Glutamatergic neuron (in vitro differentiated cells): ENCODE measurements at regions not wholly inside any gene's neighbourhood (a gene's known extent, or its start where the extent isn't known, plus 50 kb on each side); places are given as distances from the start of the nearest gene placed in this dataset.

Source experiments
- DNase-seq: peaks from one replicate; pipeline ENCODE4 v3.0.0; 2022
- H3K27ac Mint-ChIP-seq: one replicate; pipeline ENCODE4 v1.8.0; 2020; ENCODE audit warnings: mild to moderate bottlenecking, mixed read lengths, inconsistent platforms; ENCODE audit not compliant: unreplicated experiment
- H3K27me3 Mint-ChIP-seq: one replicate; pipeline ENCODE4 v1.8.0; 2020; ENCODE audit warnings: mild to moderate bottlenecking, moderate library complexity, mixed read lengths, inconsistent platforms; ENCODE audit not compliant: unreplicated experiment
- H3K36me3 Mint-ChIP-seq: one replicate; pipeline ENCODE4 v1.8.0; 2020; ENCODE audit warnings: mild to moderate bottlenecking, mixed read lengths, inconsistent platforms; ENCODE audit not compliant: unreplicated experiment
- H3K4me1 Mint-ChIP-seq: one replicate; pipeline ENCODE4 v1.8.0; 2020; ENCODE audit warnings: mild to moderate bottlenecking, low read depth, mixed read lengths, inconsistent platforms; ENCODE audit not compliant: unreplicated experiment
- H3K4me3 Mint-ChIP-seq: one replicate; pipeline ENCODE4 v1.8.0; 2020; ENCODE audit warnings: mild to moderate bottlenecking, mixed read lengths, inconsistent platforms; ENCODE audit not compliant: unreplicated experiment
- H3K9me3 Mint-ChIP-seq: one replicate; pipeline ENCODE4 v1.8.0; 2020; ENCODE audit warnings: mild to moderate bottlenecking, moderate library complexity, mixed read lengths, inconsistent platforms; ENCODE audit not compliant: unreplicated experiment
- CTCF ChIP-seq: fragments of 200-600 bp; sonication (generic); IDR thresholded peaks from one replicate; pipeline ENCODE4 v1.5.0; 2021; ENCODE audit not compliant: partially characterized antibody, unreplicated experiment

GRCh38 chr10:130956251-130956650 is 355.3 kb downstream of the TCERG1L start:
- Mint-ChIP-seq H3K4me1 (peaks cover 6% of the 10 kb centered on the region), H3K36me3 (peaks cover 1% of the 10 kb centered on the region), H3K27me3 (peaks cover 2% of the 10 kb centered on the region), H3K9me3 (peaks cover 3% of the 10 kb centered on the region), H3K27ac (no peak overlapping the region), H3K4me3 (no peak overlapping the region)
- DNase-seq: no peak
- no peak for TF ChIP-seq CTCF

DNA sequence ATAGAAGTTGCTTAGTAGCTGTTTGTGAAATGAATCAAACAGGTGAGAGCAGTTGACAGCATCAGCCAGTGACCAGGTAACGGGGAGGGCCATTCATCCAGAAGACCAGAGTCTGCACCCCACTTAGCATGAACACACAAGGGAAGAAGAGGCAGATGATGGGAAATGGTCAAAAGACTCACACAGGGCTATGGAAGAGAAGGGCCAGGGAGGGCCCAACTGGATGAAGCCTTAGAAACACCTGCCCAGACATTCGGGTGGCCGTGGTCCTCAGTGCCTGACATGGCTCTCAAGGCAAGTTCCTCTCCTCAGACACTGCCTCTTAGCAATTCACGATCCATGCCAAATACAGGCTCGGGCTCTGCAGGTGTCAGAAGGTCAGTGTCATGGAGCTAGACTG is 354.1 kb downstream of the TCERG1L start:
- peaks cover 5% of the 10 kb centered on the region for H3K36me3 Mint-ChIP-seq
- H3K4me1 Mint-ChIP-seq: peaks cover 6% of the 10 kb centered on the region
- H3K4me3 Mint-ChIP-seq: no peak overlapping the region
- peaks cover 3% of the 10 kb centered on the region for H3K27me3 Mint-ChIP-seq
- no peak overlapping the region for H3K27ac Mint-ChIP-seq
- H3K9me3 Mint-ChIP-seq: peaks cover 4% of the 10 kb centered on the region
- no peak for TF ChIP-seq CTCF
- DNase-seq: no peak

DNA sequence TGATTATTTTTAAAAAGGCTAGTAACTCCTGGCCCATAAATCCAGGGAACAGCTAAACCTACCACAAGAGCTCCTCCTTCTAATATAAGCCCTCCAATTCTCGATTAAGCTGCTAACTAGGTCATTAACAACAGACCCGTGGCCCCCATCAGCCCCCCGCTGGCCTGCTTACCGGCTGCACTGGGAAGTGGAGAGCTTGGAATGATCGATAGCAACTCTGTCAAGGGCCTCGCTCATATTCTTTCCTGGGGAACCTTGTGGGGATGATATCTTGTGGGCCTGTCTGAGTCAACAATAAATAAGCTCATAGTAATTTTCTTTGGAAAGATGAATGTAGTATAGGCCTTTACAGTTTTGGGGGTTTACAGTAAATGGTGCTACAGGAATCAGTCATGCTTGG is 353.5 kb downstream of the TCERG1L start:
- Mint-ChIP-seq H3K27me3 (peaks cover 3% of the 10 kb centered on the region), H3K27ac (no peak overlapping the region), H3K4me3 (no peak overlapping the region), H3K4me1 (peaks cover 6% of the 10 kb centered on the region), H3K9me3 (peaks cover 5% of the 10 kb centered on the region), H3K36me3 (peaks cover 5% of the 10 kb centered on the region)
- TF ChIP-seq CTCF: no peak
- no peak for DNase-seq

DNA sequence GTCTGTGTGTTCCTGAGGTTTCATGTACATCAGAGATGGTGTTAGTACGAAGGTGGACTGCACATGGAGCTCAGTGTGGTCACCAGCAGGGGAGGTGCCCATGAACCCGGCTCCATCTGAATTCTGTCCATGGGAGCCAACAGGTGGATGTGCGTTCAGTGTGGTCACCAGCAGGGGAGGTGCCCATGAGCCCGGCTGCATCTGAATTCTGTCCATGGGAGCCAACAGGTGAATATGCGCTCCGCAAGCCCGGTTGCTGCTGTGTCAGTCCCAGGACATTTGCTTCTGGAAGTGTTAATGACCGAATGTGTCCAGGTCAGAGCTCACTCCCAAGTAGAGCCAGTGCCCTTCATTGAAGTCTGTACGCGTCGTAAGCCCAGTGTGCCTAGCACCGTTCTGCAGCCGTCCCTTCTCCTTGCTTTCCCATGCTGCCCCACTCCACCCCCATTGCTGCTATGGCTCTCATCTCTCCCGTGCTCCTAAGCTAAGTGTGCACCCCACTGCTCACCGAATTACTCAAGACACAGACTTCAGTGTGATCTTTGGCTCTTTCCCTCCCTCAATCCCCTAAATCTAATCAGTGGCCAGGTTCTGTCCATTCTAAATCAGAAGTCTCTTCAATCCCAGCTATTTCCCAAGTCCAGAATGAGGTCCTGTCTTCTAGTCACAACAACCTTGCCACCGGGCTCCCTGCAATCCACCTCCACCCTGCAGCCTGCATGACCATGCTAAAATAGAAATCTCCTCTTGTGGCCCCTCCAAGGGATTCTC is 352.4 kb downstream of the TCERG1L start:
- no peak for TF ChIP-seq CTCF
- DNase-seq: no peak
- peaks cover 3% of the 10 kb centered on the region for H3K27me3 Mint-ChIP-seq
- peaks cover 5% of the 10 kb centered on the region for H3K36me3 Mint-ChIP-seq
- peaks cover 6% of the 10 kb centered on the region for H3K4me1 Mint-ChIP-seq
- H3K27ac Mint-ChIP-seq: no peak overlapping the region
- no peak overlapping the region for H3K4me3 Mint-ChIP-seq
- H3K9me3 Mint-ChIP-seq: peaks cover 6% of the 10 kb centered on the region

- H3K27ac Mint-ChIP-seq: no peak overlapping the region
- peaks cover 3% of the 10 kb centered on the region for H3K27me3 Mint-ChIP-seq
- no peak overlapping the region for H3K4me3 Mint-ChIP-seq
- no peak for TF ChIP-seq CTCF
- H3K4me1 Mint-ChIP-seq: peaks cover 6% of the 10 kb centered on the region
- peaks cover 5% of the 10 kb centered on the region for H3K36me3 Mint-ChIP-seq
- DNase-seq: no peak
- peaks cover 6% of the 10 kb centered on the region for H3K9me3 Mint-ChIP-seq
Observed at GRCh38 chr10:130959752-130960195, 351.7 kb downstream of the TCERG1L start.
